A549 (cell line): ENCODE measurements at regions not wholly inside any gene's neighbourhood (a gene's known extent, or its start where the extent isn't known, plus 50 kb on each side); places are given as distances from the start of the nearest gene placed in this dataset.

ENCODE experiments used
- ATAC-seq, 2 experiments: fragments of 200-7000 bp in 1 of 2; fragments of >200 bp in 1 of 2; cut with Nextera tagmentation in 1 of 2; cut with Tn5 transposase in 1 of 2; 3 replicates each; pipeline versions ENCODE4 v1.8.0 to v1.9.1; 2018 to 2020; ENCODE audit warnings: mild to moderate bottlenecking in 1 of 2, moderate library complexity in 1 of 2
- CTCF ChIA-PET: fragments of 300-600 bp; sonication (Branson Sonifier 250); formaldehyde crosslinking; extraction: SDS; loops from one replicate; lab custom pipeline; 2021; ENCODE audit warnings: antibody characterized with exemption, inconsistent platforms; lab: Yijun Ruan, JAX
- POLR2A ChIA-PET: fragments of 350-600 bp; formaldehyde crosslinking; extraction: SDS; loops from one replicate; lab custom pipeline; 2021; ENCODE audit warnings: antibody characterized with exemption, inconsistent platforms; lab: Yijun Ruan, JAX
- DNase-seq, 2 experiments: peaks; one replicate each; pipeline versions ENCODE4 v3.0.0 to v3.0.0-alpha.2; 2011 to 2016; ENCODE audit warnings: low read depth in 1 of 2, low spot score in 1 of 2
- FAIRE-seq: peaks from 2 replicates; lab custom pipeline; 2011; peaks lifted over from hg19 to GRCh38; lab: Jason Lieb, UNC
- H3K27ac ChIP-seq, 2 experiments: fragments of >200 bp; sonication (Bioruptor Twin); formaldehyde crosslinking; 3 replicates each; pipeline ENCODE4 v1.5.1; 2016 to 2017
- H3K4me1 ChIP-seq: fragments of >200 bp; sonication (Bioruptor Twin); formaldehyde crosslinking; 3 replicates; pipeline ENCODE4 v1.6.1; 2016
- H3K4me2 ChIP-seq: fragments of >200 bp; sonication (Bioruptor Twin); formaldehyde crosslinking; 3 replicates; pipeline ENCODE4 v1.6.1; 2016
- H3K4me3 ChIP-seq: fragments of >200 bp; sonication (Bioruptor Twin); formaldehyde crosslinking; 3 replicates; pipeline ENCODE4 v1.5.1; 2016
- H3K9me3 ChIP-seq: fragments of >200 bp; sonication (Bioruptor Twin); formaldehyde crosslinking; 3 replicates; pipeline ENCODE4 v1.6.1; 2016
- ATOH8 ChIP-seq: fragments of 250-450 bp; sonication (Bioruptor Pico); IDR thresholded peaks from 2 replicates; pipeline ENCODE4 v1.5.0; 2020; ENCODE audit warnings: low read depth, mild to moderate bottlenecking, moderate library complexity
- CEBPB ChIP-seq, 2 experiments: fragments of >200 bp in 1 of 2; sonication (Bioruptor Twin) in 1 of 2; formaldehyde crosslinking in 1 of 2; IDR thresholded peaks; 2 replicates each; pipeline ENCODE4 v1.6.1; 2012 to 2016
- CTCF ChIP-seq: fragments of >200 bp; sonication (Bioruptor Twin); formaldehyde crosslinking; IDR thresholded peaks from 3 replicates; pipeline ENCODE4 v1.5.1; 2016
- EHMT2 ChIP-seq: fragments of 200-600 bp; sonication (generic); IDR thresholded peaks from 2 replicates; pipeline ENCODE4 v1.6.1; 2016; ENCODE audit warnings: antibody characterized with exemption, low read depth, mild to moderate bottlenecking, moderate library complexity
- HOXB5 ChIP-seq: fragments of 250-450 bp; sonication (Bioruptor Pico); IDR thresholded peaks from 2 replicates; pipeline ENCODE4 v1.5.0; 2020; ENCODE audit warnings: mild to moderate bottlenecking, moderate library complexity
- JUN ChIP-seq, 2 experiments: fragments of >200 bp; sonication (Bioruptor Twin); formaldehyde crosslinking; IDR thresholded peaks; 2 replicates in 1 of 2; 3 replicates in 1 of 2; pipeline ENCODE4 v1.6.1; 2016 to 2017
- KDM1A ChIP-seq: fragments of 200-600 bp; sonication (generic); IDR thresholded peaks from 2 replicates; pipeline ENCODE4 v1.6.1; 2016; ENCODE audit warnings: low read depth, mild to moderate bottlenecking
- MAFK ChIP-seq: fragments of 450-650 bp; IDR thresholded peaks from 2 replicates; pipeline ENCODE4 v1.6.1; 2014; ENCODE audit not compliant: partially characterized antibody
- MAX ChIP-seq: IDR thresholded peaks from 2 replicates; pipeline ENCODE4 v1.6.1; 2012
- POLR2A ChIP-seq: IDR thresholded peaks from 2 replicates; pipeline ENCODE4 v1.6.1; 2012; ENCODE audit warnings: mild to moderate bottlenecking, low read length
- POLR2AphosphoS2 ChIP-seq: conservative IDR thresholded peaks from 2 replicates; pipeline ENCODE4 v1.6.1; 2012; ENCODE audit warnings: low read length, improper control_type of control experiment, inconsistent platforms
- RCOR1 ChIP-seq: fragments of 150-350 bp; IDR thresholded peaks from 2 replicates; pipeline ENCODE4 v1.6.1; 2014; ENCODE audit warnings: antibody characterized with exemption, low read length, low read depth
- TP53 ChIP-seq: fragments of 250-450 bp; sonication (Bioruptor Pico); IDR thresholded peaks from 2 replicates; pipeline ENCODE4 v1.5.0; 2021; ENCODE audit warnings: mild to moderate bottlenecking, moderate library complexity
- WGBS: methylation state at CpG from one replicate; pipeline ENCODE4 v1.1.6; 2017; ENCODE audit errors: missing lambda C conversion rate; 5-methylcytosine and 5-hydroxymethylcytosine counted together

- ChIA-PET CTCF (interaction anchor here (0.5 kb wide), 1 partner anchor 272 kb away, joined by 3 read pairs; no protein-coding TSS in a partner anchor), POLR2A (no interaction called here)
- no peak for ATAC-seq
- Histone ChIP-seq H3K4me3 (no peak overlapping the region), H3K27ac (no peak overlapping the region), H3K4me1 (no peaks in the 10 kb centered on the region), H3K4me2 (no peak overlapping the region), H3K9me3 (no peaks in the 10 kb centered on the region; the same call in 2 of the 3 replicates)
- WGBS, result 46% methylated on average over 4 of the region's 4 CpGs
- TF ChIP-seq POLR2AphosphoS2 (no peak), TP53 (CRISPR knock-in tag) (no peak), MAFK (peak; percentile 91), POLR2A (no peak)
- FAIRE-seq, result no peak
- DNase-seq, result no peak
Observed at GRCh38 chr12:91601054-91601453, 418.4 kb upstream of the DCN start.

GRCh38 chr12:91594715-91595114 lies 412.1 kb upstream of the DCN start:
- no peak for TF ChIP-seq ATOH8 (CRISPR knock-in tag)
- no peak for TF ChIP-seq KDM1A
- TF ChIP-seq CTCF, result no peak
- TF ChIP-seq, all 56 proteins: peak for 0
- no peak overlapping the region for H3K4me2 ChIP-seq
- H3K27ac ChIP-seq, result no peak overlapping the region
- no peaks in the 10 kb centered on the region; the same call in 2 of the 3 replicates for H3K9me3 ChIP-seq
- ATAC-seq (no peak), DNase-seq (no peak), FAIRE-seq (no peak)
- H3K4me1 ChIP-seq, result no peaks in the 10 kb centered on the region
- ChIA-PET POLR2A (no interaction called here), CTCF (no interaction called here)
- WGBS, result 7% methylated on average over 1 of the region's 1 CpG
- no peak overlapping the region for H3K4me3 ChIP-seq

- H3K4me1 ChIP-seq, result no peaks in the 10 kb centered on the region
- H3K4me2 ChIP-seq, result no peak overlapping the region
- DNase-seq, result no peak
- no peak for TF ChIP-seq EHMT2
- no peak for TF ChIP-seq RCOR1
- no peak for TF ChIP-seq JUN (IDR thresholded peaks at IDR 0.05)
- no peak for TF ChIP-seq HOXB5 (CRISPR knock-in tag)
- TF ChIP-seq ATOH8 (CRISPR knock-in tag), result no peak
- TF ChIP-seq, all 56 proteins: peak for 0
- FAIRE-seq (no peak), ATAC-seq (no peak)
- H3K9me3 ChIP-seq, result no peaks in the 10 kb centered on the region
- ChIA-PET CTCF (interaction anchor here (1.5 kb wide), 1 partner anchor 14 kb away, joined by 3 read pairs; no protein-coding TSS in a partner anchor), POLR2A (no interaction called here)
- no peak overlapping the region for H3K27ac ChIP-seq
- 0% methylated on average over 1 of the region's 1 CpG for WGBS
- no peak overlapping the region for H3K4me3 ChIP-seq
Observed at GRCh38 chr12:91591639-91591987, 409.0 kb upstream of the DCN start.

GRCh38 chr12:91590966-91591638 lies 408.5 kb upstream of the DCN start:
- no peak overlapping the region for H3K4me3 ChIP-seq
- no peak for TF ChIP-seq POLR2AphosphoS2
- TF ChIP-seq CEBPB (IDR thresholded peaks at IDR 0.05), result no peak
- no peak for TF ChIP-seq KDM1A
- no peak for TF ChIP-seq MAX
- ChIA-PET POLR2A (no interaction called here), CTCF (interaction anchor here (1.5 kb wide), 1 partner anchor 14 kb away, joined by 3 read pairs; no protein-coding TSS in a partner anchor)
- 41% methylated on average over 1 of the region's 1 CpG for WGBS
- no peak overlapping the region for H3K27ac ChIP-seq
- no peaks in the 10 kb centered on the region for H3K4me1 ChIP-seq
- DNase-seq (no peak), FAIRE-seq (no peak), ATAC-seq (no peak)
- H3K4me2 ChIP-seq, result no peak overlapping the region
- H3K9me3 ChIP-seq, result no peaks in the 10 kb centered on the region
